TTC549 (cell line): ENCODE measurements at regions not wholly inside any gene's neighbourhood (a gene's known extent, or its start where the extent isn't known, plus 50 kb on each side); places are given as distances from the start of the nearest gene placed in this dataset.

Experiments
- FAIRE-seq: peaks from 2 replicates; lab custom pipeline; 2012; peaks lifted over from hg19 to GRCh38; lab: Jason Lieb, UNC

GRCh38 chr21:28826569-28826968, 166.1 kb downstream of the LTN1 start:
- no peak for FAIRE-seq

DNA sequence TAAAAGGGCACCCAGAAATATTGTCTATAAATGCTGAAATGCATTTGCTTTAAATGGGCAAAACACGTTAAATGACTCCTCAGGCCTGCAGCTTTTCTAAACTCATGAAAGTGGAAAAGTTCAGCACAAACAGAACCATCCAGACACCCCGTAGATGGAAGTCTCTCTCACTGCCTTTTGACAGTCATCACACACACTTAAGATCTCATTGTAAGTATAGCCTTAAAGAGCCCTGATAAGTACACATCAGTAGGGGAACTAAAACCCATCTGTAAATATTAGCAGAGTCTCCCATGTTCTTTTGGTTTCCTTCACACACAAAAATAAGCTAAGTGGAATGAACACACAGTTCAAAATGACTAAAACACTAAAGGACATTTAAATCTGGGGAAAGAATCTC, 166.7 kb downstream of the LTN1 start:
- peak; percentile 62 for FAIRE-seq

- no peak for FAIRE-seq
These were observed 169.2 kb downstream of the LTN1 start for GRCh38 chr21:28823429-28823828.

GRCh38 chr21:28822486-28823335, 170.0 kb downstream of the LTN1 start:
- FAIRE-seq, result peak; percentile 96

DNA sequence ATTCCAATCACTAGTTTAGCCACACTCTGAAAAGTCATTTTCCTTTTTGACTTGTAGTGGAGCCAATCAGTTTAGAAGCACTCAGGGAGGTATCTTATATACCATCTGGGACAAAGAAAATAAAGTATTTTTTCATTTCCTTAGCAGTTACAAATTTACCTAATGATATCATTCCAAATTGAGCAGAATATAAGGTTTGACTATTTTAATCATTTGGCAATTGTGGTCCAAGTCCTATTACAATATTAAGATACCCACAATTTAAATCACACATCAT, 170.6 kb downstream of the LTN1 start:
- no peak for FAIRE-seq

DNA sequence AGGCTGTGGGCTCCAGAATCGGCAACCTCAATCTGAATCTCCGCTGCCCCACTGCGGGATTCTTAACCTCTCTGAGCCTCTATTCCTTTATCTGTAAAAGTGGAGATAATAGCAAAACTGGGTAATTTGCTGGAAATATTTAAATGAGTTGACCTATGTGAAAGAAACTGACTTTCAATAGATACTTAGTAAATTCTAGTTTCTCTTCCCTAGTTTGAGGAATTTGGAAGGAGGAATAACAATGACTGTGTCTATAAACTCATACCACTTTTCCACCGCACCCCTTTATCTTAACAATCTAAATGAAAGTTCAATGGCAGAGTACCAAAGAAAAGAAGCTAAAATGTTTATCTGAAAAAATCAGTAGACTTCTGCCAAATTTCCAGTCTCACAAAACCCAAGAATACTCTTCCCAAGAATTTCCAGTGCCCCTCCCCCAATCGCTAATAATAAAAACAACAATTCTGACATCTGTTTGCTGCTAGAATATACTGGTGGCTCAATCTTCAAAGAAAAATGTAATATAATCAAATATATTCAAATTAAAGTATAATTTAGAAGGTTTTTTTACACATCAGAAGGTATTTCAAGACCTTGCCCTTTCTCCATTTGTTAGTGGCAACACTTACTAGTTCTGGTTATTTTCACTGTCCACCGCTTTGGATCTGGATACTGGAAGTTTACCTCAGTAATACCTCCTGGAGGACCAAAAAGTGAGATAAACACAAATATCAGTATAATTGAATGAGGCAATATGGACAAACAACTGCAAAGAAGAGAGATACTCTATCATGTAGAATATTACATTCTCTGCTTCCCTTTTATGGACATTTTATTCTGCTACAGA, 171.2 kb downstream of the LTN1 start:
- FAIRE-seq, result peak; percentile 97

DNA sequence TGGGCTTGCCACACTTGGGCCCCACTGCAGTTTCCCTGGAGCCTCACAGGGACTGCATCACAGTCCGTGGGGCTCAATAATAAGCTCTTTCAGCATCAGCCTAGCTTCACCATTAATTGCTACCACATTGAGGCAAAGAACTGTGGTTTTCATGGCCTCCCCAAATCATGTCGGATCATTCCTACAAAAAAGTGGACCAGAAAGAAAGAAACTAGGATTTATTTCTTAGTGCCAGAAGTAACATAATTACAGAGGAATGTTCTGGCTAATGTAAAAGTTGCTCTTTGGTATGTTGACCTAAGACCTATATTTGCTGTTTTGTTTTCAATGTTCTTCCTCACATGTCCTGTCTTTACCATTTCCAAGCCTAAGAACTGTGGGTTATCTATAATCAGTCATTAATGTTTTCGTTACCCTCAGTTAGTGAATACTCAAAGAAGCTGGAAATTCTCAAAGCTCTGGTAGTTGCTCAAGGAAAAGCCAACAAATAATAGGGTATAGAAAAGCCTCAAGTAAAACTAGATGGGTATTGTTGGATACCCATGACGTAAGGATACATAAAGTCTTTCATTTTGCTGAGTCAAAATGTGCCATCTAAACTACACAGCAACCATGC, 173.9 kb downstream of the LTN1 start:
- peak; percentile 90 for FAIRE-seq

- peak; percentile 56 for FAIRE-seq
These were observed 174.8 kb downstream of the LTN1 start for GRCh38 chr21:28817871-28818270.

- FAIRE-seq, result no peak
These were observed 180.8 kb downstream of the LTN1 start for GRCh38 chr21:28811860-28812259.

DNA sequence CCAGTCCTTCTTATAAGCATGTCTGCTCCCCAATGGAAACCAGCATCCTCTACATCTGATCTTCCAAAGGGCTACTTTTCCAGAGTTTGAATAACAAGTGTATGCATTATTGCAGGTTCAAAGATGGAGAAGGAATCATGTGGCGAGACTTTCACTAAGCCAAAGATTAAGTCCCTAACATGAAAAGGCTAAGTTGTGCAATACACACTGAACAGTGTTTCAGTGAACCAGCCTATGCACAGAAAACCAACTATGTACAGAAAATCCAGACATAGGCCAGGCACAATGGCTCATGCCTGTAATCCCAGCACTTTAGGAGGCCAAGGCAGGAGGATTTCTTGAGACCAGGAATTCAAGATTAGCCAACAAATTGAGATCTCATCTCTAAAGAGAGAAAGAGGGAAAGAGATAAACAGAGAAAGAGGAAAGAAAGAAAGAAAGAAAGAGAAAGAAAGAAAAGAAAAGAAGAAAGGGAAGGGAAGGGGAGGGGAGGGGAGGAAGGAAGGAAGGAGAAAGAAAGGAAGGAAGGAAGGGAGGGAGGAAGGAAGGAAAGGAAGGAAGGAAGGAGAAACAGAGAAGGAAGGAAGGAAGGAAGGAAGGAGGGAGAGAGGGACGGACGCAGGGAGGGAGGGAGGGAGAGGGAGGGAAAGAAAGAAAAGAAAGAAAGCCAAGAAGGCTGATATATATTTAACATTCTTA, 181.7 kb downstream of the LTN1 start:
- no peak for FAIRE-seq

DNA sequence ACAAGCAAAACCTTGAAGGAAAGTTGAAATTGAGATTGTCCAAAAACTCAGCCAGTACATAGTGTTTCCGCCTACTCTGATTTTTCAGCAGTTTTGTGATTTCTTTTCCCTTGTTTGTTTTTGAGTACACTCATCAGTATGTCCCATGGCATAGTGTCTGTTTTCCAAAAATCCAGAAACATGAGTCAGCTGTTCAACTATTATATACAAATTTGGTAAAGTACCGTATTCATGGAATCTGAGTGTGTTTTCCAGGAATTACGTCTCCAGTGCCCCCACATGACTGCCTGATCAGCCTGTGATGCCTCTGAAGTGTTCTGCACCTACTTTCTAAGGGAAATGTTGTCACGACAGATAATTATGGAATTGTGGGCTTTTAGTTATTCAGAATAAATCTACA, 186.8 kb downstream of the LTN1 start:
- peak; percentile 5 for FAIRE-seq

- no peak for FAIRE-seq
These were observed 188.5 kb downstream of the LTN1 start for GRCh38 chr21:28804089-28804670.

GRCh38 chr21:28801906-28802305, 190.8 kb downstream of the LTN1 start:
- FAIRE-seq, result no peak

DNA sequence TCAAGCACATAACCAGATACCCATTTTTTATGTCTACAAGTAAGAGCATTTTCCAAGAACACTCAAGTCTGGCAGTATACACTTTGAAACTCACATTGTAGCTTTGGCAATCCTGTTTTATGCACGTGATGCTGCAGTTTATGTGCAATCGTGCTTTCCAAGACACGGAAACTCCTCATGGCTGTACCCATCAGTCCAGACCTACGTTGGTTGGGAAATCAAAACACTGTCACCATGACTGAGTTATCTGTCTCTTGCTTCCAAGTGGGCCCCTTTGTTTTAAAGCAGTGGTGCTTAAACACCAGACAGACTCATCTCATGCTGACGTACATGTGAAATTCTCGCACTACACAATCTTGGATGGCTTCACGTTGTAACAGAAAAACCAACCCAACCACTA, 192.8 kb downstream of the LTN1 start:
- FAIRE-seq, result peak; percentile 55

GRCh38 chr21:28798798-28799197, 193.9 kb downstream of the LTN1 start:
- no peak for FAIRE-seq

- FAIRE-seq, result no peak
These were observed 197.4 kb downstream of the LTN1 start for GRCh38 chr21:28795251-28795650.

DNA sequence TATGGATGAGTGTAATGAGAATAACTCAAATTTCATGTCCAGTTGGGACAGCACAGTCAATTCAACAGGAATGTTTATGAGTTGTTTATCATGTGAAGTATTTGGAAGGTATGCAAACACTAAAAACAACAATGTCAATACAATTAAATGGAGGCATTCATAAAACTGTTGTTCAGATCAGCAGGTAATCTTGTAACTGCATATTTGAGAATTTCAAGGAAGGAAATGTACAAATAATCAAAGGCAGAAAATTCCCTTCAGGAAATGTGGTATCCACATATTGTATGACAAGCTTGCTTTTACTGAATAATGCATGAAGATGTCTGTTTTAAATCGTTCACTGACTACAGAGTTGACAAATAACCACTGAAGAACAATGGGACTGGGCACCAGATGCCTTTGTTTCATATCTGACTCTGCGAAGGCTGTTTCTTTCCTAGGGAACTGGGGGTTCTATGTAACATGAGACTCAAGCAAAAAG, 198.3 kb downstream of the LTN1 start:
- peak; percentile 98 for FAIRE-seq

- peak; percentile 82 for FAIRE-seq
These were observed 199.6 kb downstream of the LTN1 start for GRCh38 chr21:28793043-28793442.

- no peak for FAIRE-seq
These were observed 200.9 kb downstream of the LTN1 start for GRCh38 chr21:28791595-28792282.

GRCh38 chr21:28790335-28790734, 202.3 kb downstream of the LTN1 start:
- peak; percentile 85 for FAIRE-seq

- no peak for FAIRE-seq
These were observed 203.2 kb downstream of the LTN1 start for GRCh38 chr21:28789523-28789922.
